ENCODE measurements at regions not wholly inside any gene's neighbourhood (a gene's known extent, or its start where the extent isn't known, plus 50 kb on each side); places are given as distances from the start of the nearest gene placed in this dataset.

GRCh38 chr6:93900142-93900541, 480.8 kb upstream of the EPHA7 start:
- no peaks in the 10 kb centered on the region for H3K36me3 ChIP-seq (ENCODE audit: control insufficient read depth in 4 of 4, insufficient read depth in 3 of 4, low read depth in 1 of 4, low read length in 3 of 4)
- no peak overlapping the region for H3K9ac ChIP-seq (ENCODE audit: low read depth in 1 of 2, low read length in 2 of 2)
- no peak overlapping the region for H3K27ac ChIP-seq (ENCODE audit: low read depth in 1 of 2, low read length in 2 of 2)
- no peak for TF ChIP-seq GABPA (IDR thresholded peaks at IDR 0.05 in 1 of 2, conservative IDR thresholded peaks at IDR 0.05 in 1 of 2)
- TF ChIP-seq RXRA (IDR thresholded peaks at IDR 0.05), result peak in 1 of 2 donors; percentile 8
- no peaks in the 10 kb centered on the region for H3K9me3 ChIP-seq (ENCODE audit: control insufficient read depth in 4 of 4, low read length in 3 of 4)
- no peak for DNase-seq (ENCODE audit: low spot score)
- H3K27me3 ChIP-seq (ENCODE audit: control insufficient read depth in 4 of 4, insufficient read depth in 4 of 4, low read length in 3 of 4), result no peaks in the 10 kb centered on the region
- no peaks in the 10 kb centered on the region for H3K4me1 ChIP-seq (ENCODE audit: control insufficient read depth in 4 of 4, insufficient read depth in 4 of 4, low read length in 3 of 4)
- no peak overlapping the region for H3K4me3 ChIP-seq (ENCODE audit: low read depth in 1 of 3, low read length in 3 of 3)

GRCh38 chr6:93896081-93896480, 476.7 kb upstream of the EPHA7 start:
- no peaks in the 10 kb centered on the region for H3K9me3 ChIP-seq (ENCODE audit: control insufficient read depth in 4 of 4, low read length in 3 of 4)
- H3K27me3 ChIP-seq (ENCODE audit: control insufficient read depth in 4 of 4, insufficient read depth in 4 of 4, low read length in 3 of 4), result no peaks in the 10 kb centered on the region
- no peaks in the 10 kb centered on the region for H3K36me3 ChIP-seq (ENCODE audit: control insufficient read depth in 4 of 4, insufficient read depth in 3 of 4, low read depth in 1 of 4, low read length in 3 of 4)
- TF ChIP-seq ATF3 (IDR thresholded peaks at IDR 0.05) (no peak), RAD21 (IDR thresholded peaks at IDR 0.05) (no peak), HNF4A (conservative IDR thresholded peaks at IDR 0.05) (no peak), MAX (IDR thresholded peaks at IDR 0.05) (no peak)
- H3K4me1 ChIP-seq (ENCODE audit: control insufficient read depth in 4 of 4, insufficient read depth in 4 of 4, low read length in 3 of 4), result no peaks in the 10 kb centered on the region
- no peak overlapping the region for H3K27ac ChIP-seq (ENCODE audit: low read depth in 1 of 2, low read length in 2 of 2)
- H3K9ac ChIP-seq (ENCODE audit: low read depth in 1 of 2, low read length in 2 of 2), result no peak overlapping the region
- H3K4me3 ChIP-seq (ENCODE audit: low read depth in 1 of 3, low read length in 3 of 3), result no peak overlapping the region
- 49% methylated on average over 1 of the region's 1 CpG for WGBS
- DNase-seq (ENCODE audit: low spot score), result no peak

DNA sequence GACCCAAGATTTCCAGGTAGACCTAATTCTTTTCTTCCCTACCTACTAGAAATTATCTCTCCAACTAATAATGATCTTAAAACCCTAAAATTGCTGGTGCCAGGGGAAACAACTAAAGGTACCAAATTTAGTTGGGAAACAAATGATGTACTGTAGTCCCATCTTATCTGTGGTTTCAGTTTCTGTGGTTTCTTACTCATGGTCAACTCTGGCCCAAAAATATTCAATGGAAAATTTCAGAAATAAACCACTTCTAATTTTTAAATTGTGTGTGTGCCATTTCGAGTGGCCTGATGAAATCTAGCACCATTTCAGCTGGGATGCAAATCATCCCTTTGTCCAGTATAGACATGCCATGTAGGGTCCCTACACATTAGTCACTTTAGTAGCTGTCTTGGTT, 475.2 kb upstream of the EPHA7 start:
- no peak overlapping the region for H3K27ac ChIP-seq (ENCODE audit: low read depth in 1 of 2, low read length in 2 of 2)
- WGBS, result 56% methylated on average over 1 of the region's 1 CpG
- DNase-seq (ENCODE audit: low spot score), result no peak
- no peaks in the 10 kb centered on the region for H3K4me1 ChIP-seq (ENCODE audit: control insufficient read depth in 4 of 4, insufficient read depth in 4 of 4, low read length in 3 of 4)
- H3K36me3 ChIP-seq (ENCODE audit: control insufficient read depth in 4 of 4, insufficient read depth in 3 of 4, low read depth in 1 of 4, low read length in 3 of 4), result no peaks in the 10 kb centered on the region
- H3K9ac ChIP-seq (ENCODE audit: low read depth in 1 of 2, low read length in 2 of 2), result no peak overlapping the region
- no peak for TF ChIP-seq HNF4G (IDR thresholded peaks at IDR 0.05)
- TF ChIP-seq RXRA (IDR thresholded peaks at IDR 0.05), result no peak
- TF ChIP-seq MAX (IDR thresholded peaks at IDR 0.05), result no peak
- TF ChIP-seq FOXA2 (IDR thresholded peaks at IDR 0.05), result no peak
- TF ChIP-seq JUND (IDR thresholded peaks at IDR 0.05), result no peak
- no peak for TF ChIP-seq ZBTB33 (IDR thresholded peaks at IDR 0.05)
- TF ChIP-seq SP1 (IDR thresholded peaks at IDR 0.05), result no peak
- TF ChIP-seq YY1 (IDR thresholded peaks at IDR 0.05), result no peak
- no peak for TF ChIP-seq EGR1 (IDR thresholded peaks at IDR 0.05; ENCODE audit: low read depth in 2 of 2)
- TF ChIP-seq NR2F2 (IDR thresholded peaks at IDR 0.05), result no peak
- TF ChIP-seq GABPA (IDR thresholded peaks at IDR 0.05 in 1 of 2, conservative IDR thresholded peaks at IDR 0.05 in 1 of 2), result no peak
- no peak for TF ChIP-seq HNF4A (conservative IDR thresholded peaks at IDR 0.05)
- no peak for TF ChIP-seq TAF1 (conservative IDR thresholded peaks at IDR 0.05)
- TF ChIP-seq CTCF (IDR thresholded peaks at IDR 0.05; ENCODE audit: low read depth, low read length, missing input control), result no peak
- TF ChIP-seq, protein P1, sequence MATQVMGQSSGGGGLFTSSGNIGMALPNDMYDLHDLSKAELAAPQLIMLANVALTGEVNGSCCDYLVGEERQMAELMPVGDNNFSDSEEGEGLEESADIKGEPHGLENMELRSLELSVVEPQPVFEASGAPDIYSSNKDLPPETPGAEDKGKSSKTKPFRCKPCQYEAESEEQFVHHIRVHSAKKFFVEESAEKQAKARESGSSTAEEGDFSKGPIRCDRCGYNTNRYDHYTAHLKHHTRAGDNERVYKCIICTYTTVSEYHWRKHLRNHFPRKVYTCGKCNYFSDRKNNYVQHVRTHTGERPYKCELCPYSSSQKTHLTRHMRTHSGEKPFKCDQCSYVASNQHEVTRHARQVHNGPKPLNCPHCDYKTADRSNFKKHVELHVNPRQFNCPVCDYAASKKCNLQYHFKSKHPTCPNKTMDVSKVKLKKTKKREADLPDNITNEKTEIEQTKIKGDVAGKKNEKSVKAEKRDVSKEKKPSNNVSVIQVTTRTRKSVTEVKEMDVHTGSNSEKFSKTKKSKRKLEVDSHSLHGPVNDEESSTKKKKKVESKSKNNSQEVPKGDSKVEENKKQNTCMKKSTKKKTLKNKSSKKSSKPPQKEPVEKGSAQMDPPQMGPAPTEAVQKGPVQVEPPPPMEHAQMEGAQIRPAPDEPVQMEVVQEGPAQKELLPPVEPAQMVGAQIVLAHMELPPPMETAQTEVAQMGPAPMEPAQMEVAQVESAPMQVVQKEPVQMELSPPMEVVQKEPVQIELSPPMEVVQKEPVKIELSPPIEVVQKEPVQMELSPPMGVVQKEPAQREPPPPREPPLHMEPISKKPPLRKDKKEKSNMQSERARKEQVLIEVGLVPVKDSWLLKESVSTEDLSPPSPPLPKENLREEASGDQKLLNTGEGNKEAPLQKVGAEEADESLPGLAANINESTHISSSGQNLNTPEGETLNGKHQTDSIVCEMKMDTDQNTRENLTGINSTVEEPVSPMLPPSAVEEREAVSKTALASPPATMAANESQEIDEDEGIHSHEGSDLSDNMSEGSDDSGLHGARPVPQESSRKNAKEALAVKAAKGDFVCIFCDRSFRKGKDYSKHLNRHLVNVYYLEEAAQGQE (IDR thresholded peaks at IDR 0.05), result no peak
- TF ChIP-seq RAD21 (IDR thresholded peaks at IDR 0.05), result no peak
- no peaks in the 10 kb centered on the region for H3K27me3 ChIP-seq (ENCODE audit: control insufficient read depth in 4 of 4, insufficient read depth in 4 of 4, low read length in 3 of 4)
- H3K4me3 ChIP-seq (ENCODE audit: low read depth in 1 of 3, low read length in 3 of 3), result no peak overlapping the region
- H3K9me3 ChIP-seq (ENCODE audit: control insufficient read depth in 4 of 4, low read length in 3 of 4), result no peaks in the 10 kb centered on the region
